OCI-LY1 (cell line): ENCODE measurements at regions not wholly inside any gene's neighbourhood (a gene's known extent, or its start where the extent isn't known, plus 50 kb on each side); places are given as distances from the start of the nearest gene placed in this dataset.

Experiments
- H2AFZ ChIP-seq: fragments of 200-600 bp; sonication (generic), shearing (Covaris generic); 2 replicates; pipeline ENCODE4 v1.6.0; 2014; ENCODE audit warnings: antibody characterized with exemption, mild to moderate bottlenecking, low read length
- H3F3A ChIP-seq: fragments of 200-600 bp; sonication (generic), shearing (Covaris generic); 2 replicates; pipeline ENCODE4 v1.6.0; 2014; ENCODE audit warnings: mild to moderate bottlenecking, antibody characterized with exemption, low read length, moderate library complexity; ENCODE audit not compliant: insufficient read depth
- H3K27ac ChIP-seq: fragments of 200-600 bp; sonication (generic); 2 replicates; pipeline ENCODE4 v1.5.1; 2014; ENCODE audit warnings: low read length, mixed run types, mild to moderate bottlenecking, low read depth; ENCODE audit not compliant: poor library complexity, severe bottlenecking
- H3K27me3 ChIP-seq: fragments of 200-600 bp; sonication (generic); 2 replicates; pipeline ENCODE4 v1.6.0; 2014; ENCODE audit warnings: antibody characterized with exemption, mild to moderate bottlenecking, low read length, moderate library complexity; ENCODE audit not compliant: insufficient read depth
- H3K36me3 ChIP-seq: fragments of 200-600 bp; sonication (generic); 2 replicates; pipeline ENCODE4 v1.6.1; 2014; ENCODE audit warnings: mild to moderate bottlenecking, antibody characterized with exemption, low read length, moderate library complexity, mixed read lengths; ENCODE audit not compliant: insufficient read depth
- H3K4me1 ChIP-seq: fragments of 200-600 bp; sonication (generic); 2 replicates; pipeline ENCODE4 v1.5.1; 2014; ENCODE audit warnings: mild to moderate bottlenecking, low read length, moderate library complexity; ENCODE audit not compliant: insufficient read depth, severe bottlenecking
- H3K4me2 ChIP-seq: fragments of 200-600 bp; sonication (generic), shearing (Covaris generic); 2 replicates; pipeline ENCODE4 v1.6.1; 2014; ENCODE audit warnings: low read length
- H3K4me3 ChIP-seq: fragments of 200-600 bp; sonication (generic); 2 replicates; pipeline ENCODE4 v1.5.1; 2014; ENCODE audit warnings: low read length, low read depth, mild to moderate bottlenecking, mixed read lengths; ENCODE audit not compliant: poor library complexity, severe bottlenecking
- H3K79me2 ChIP-seq: fragments of 200-600 bp; shearing (Covaris generic); 2 replicates; pipeline ENCODE4 v1.6.1; 2016; ENCODE audit warnings: mixed run types, low read length, mixed read lengths; ENCODE audit not compliant: insufficient read depth
- H3K9ac ChIP-seq: fragments of 200-600 bp; sonication (generic), shearing (Covaris generic); 2 replicates; pipeline ENCODE4 v1.6.1; 2014; ENCODE audit warnings: mild to moderate bottlenecking, low read length, mixed read lengths
- H3K9me2 ChIP-seq: fragments of 200-600 bp; sonication (generic), shearing (Covaris generic); 2 replicates; pipeline ENCODE4 v1.6.1; 2014; ENCODE audit warnings: low read depth, mild to moderate bottlenecking, low read length, mixed read lengths
- H3K9me3 ChIP-seq: fragments of 200-600 bp; shearing (Covaris generic); 2 replicates; pipeline ENCODE4 v1.6.1; 2014; ENCODE audit warnings: low read length, mixed read lengths
- H4K20me1 ChIP-seq: fragments of 200-600 bp; sonication (generic), shearing (Covaris generic); 2 replicates; pipeline ENCODE4 v1.6.0; 2016; ENCODE audit warnings: mild to moderate bottlenecking, low read length; ENCODE audit not compliant: insufficient read depth
- EZH2 ChIP-seq: fragments of 200-600 bp; sonication (generic), shearing (Covaris generic); IDR thresholded peaks from 2 replicates; pipeline ENCODE4 v1.8.0; 2017; ENCODE audit warnings: borderline replicate concordance, mixed run types, mild to moderate bottlenecking, antibody characterized with exemption, low read length, moderate library complexity, mixed read lengths
- TF ChIP-seq, protein P1 (sequence below): fragments of 200-600 bp; sonication (generic), shearing (Covaris generic); IDR thresholded peaks from 2 replicates; pipeline ENCODE4 v1.5.1; 2017; ENCODE audit warnings: mild to moderate bottlenecking, antibody characterized with exemption, low read length, moderate library complexity, mixed read lengths

DNA sequence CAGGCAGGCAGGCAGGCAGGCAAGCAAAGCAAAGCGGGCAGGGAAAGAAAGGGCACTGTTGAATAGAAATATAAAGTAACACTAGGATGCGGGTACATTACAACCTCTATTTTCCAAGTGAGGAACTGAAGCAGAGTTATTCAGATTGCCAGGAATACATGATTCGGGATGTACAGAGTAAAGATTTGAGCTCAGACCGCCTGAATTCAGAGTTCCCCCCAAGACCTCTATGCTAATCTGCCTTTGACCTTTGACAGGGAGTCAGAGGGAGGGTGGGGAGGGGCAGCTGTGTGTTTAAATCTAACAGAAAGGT lies 271.9 kb upstream of the SMIM31 start:
- Histone ChIP-seq H3K36me3 (no peaks in the 10 kb centered on the region), H3K9ac (no peak overlapping the region), H2AFZ (no peak overlapping the region), H4K20me1 (no peaks in the 10 kb centered on the region), H3K4me1 (no peaks in the 10 kb centered on the region), H3K27me3 (no peaks in the 10 kb centered on the region), H3F3A (no peaks in the 10 kb centered on the region), H3K9me3 (no peaks in the 10 kb centered on the region), H3K4me2 (no peak overlapping the region), H3K27ac (no peak overlapping the region), H3K4me3 (no peak overlapping the region), H3K79me2 (no peaks in the 10 kb centered on the region), H3K9me2 (no peaks in the 10 kb centered on the region)
- TF ChIP-seq, protein P1, sequence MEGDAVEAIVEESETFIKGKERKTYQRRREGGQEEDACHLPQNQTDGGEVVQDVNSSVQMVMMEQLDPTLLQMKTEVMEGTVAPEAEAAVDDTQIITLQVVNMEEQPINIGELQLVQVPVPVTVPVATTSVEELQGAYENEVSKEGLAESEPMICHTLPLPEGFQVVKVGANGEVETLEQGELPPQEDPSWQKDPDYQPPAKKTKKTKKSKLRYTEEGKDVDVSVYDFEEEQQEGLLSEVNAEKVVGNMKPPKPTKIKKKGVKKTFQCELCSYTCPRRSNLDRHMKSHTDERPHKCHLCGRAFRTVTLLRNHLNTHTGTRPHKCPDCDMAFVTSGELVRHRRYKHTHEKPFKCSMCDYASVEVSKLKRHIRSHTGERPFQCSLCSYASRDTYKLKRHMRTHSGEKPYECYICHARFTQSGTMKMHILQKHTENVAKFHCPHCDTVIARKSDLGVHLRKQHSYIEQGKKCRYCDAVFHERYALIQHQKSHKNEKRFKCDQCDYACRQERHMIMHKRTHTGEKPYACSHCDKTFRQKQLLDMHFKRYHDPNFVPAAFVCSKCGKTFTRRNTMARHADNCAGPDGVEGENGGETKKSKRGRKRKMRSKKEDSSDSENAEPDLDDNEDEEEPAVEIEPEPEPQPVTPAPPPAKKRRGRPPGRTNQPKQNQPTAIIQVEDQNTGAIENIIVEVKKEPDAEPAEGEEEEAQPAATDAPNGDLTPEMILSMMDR: no peak
- no peak for TF ChIP-seq EZH2

DNA sequence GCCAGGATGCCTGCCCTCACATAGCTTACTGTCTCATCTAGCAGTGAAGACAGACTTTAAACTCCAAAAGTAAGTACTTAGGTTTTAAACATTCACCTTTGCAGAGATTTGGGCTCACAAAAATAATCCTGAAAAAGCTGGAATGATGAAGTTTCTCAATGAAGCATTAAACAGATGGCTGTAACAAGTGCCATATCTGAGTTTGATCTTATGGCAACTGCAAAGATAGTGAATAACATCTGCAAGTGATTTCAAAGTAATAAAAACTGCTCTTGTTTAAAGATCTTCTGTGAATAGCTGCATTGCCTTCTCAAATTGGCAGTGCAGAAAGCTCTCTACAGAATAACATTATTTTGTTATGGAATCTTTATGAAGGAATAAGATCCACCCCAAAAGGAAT lies 271.2 kb upstream of the SMIM31 start:
- no peaks in the 10 kb centered on the region for H3K9me3 ChIP-seq
- no peak overlapping the region for H2AFZ ChIP-seq
- H3K9ac ChIP-seq: no peak overlapping the region
- no peaks in the 10 kb centered on the region for H3K9me2 ChIP-seq
- no peak overlapping the region for H3K4me3 ChIP-seq
- no peaks in the 10 kb centered on the region for H3K27me3 ChIP-seq
- H3K27ac ChIP-seq: no peak overlapping the region
- H3K4me2 ChIP-seq: no peak overlapping the region
- H3K4me1 ChIP-seq: no peaks in the 10 kb centered on the region
- no peaks in the 10 kb centered on the region for H3K36me3 ChIP-seq
- H3F3A ChIP-seq: no peaks in the 10 kb centered on the region
- no peaks in the 10 kb centered on the region for H4K20me1 ChIP-seq
- no peak for TF ChIP-seq EZH2
- TF ChIP-seq, protein P1: no peak
- no peaks in the 10 kb centered on the region for H3K79me2 ChIP-seq

DNA sequence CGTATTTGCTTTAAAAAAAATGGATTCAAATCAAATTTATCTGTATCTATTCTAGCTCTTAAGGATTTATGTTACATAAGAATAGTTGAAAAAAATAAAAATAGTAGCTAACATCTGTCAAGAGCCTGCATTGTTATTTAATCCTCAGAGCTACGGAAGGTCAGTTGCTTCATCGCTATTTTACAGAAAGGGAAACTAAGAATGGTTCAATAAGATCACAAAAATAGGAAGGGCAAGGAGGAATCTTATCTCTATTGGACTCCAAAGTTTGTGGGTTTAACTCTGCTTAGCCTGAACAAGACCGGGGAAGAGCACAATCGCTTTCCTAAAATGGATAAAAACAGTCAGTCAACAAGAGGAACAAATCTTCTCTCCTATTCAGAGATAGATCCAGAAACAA lies 270.2 kb upstream of the SMIM31 start:
- Histone ChIP-seq H3K4me1 (no peaks in the 10 kb centered on the region), H4K20me1 (no peaks in the 10 kb centered on the region), H3K9me2 (no peaks in the 10 kb centered on the region), H3K9me3 (no peaks in the 10 kb centered on the region), H3K27ac (no peak overlapping the region), H3K9ac (no peak overlapping the region), H3K36me3 (no peaks in the 10 kb centered on the region), H2AFZ (no peak overlapping the region), H3K4me2 (no peak overlapping the region), H3K79me2 (no peaks in the 10 kb centered on the region), H3F3A (no peaks in the 10 kb centered on the region), H3K4me3 (no peak overlapping the region), H3K27me3 (no peaks in the 10 kb centered on the region)
- TF ChIP-seq, protein P1: no peak
- no peak for TF ChIP-seq EZH2
